ENCODE measurements at regions not wholly inside any gene's neighbourhood (a gene's known extent, or its start where the extent isn't known, plus 50 kb on each side); places are given as distances from the start of the nearest gene placed in this dataset.
A peak's percentile ranks its signal among the peaks of the same experiment; 100 is the strongest.

- TF ChIP-seq ESRRA (IDR thresholded peaks at IDR 0.05; ENCODE audit: borderline replicate concordance, low read depth): peak; percentile 75
- TF ChIP-seq ERF (CRISPR knock-in tag; IDR thresholded peaks at IDR 0.05): peak; percentile 91
- peak in 1 of 2 experiments; percentile 13; a peak in 1 of 4 replicates for TF ChIP-seq RAD21 (CRISPR knock-in tag; conservative IDR thresholded peaks at IDR 0.05 in 1 of 2, IDR thresholded peaks at IDR 0.05 in 1 of 2)
- TF ChIP-seq ARNT (IDR thresholded peaks at IDR 0.05): no peak
- no peak for TF ChIP-seq HMGXB4 (CRISPR knock-in tag; IDR thresholded peaks at IDR 0.05)
- TF ChIP-seq ZNF24 (IDR thresholded peaks at IDR 0.05): no peak
- no peak for TF ChIP-seq MCM5 (IDR thresholded peaks at IDR 0.05; ENCODE audit: low read depth)
- peak; percentile 88 for TF ChIP-seq MAX (CRISPR knock-in tag; IDR thresholded peaks at IDR 0.05)
- TF ChIP-seq ZKSCAN3 (CRISPR knock-in tag; IDR thresholded peaks at IDR 0.05): peak; percentile 53; the same call in 1 of the 2 replicates
- TF ChIP-seq SIN3A (IDR thresholded peaks at IDR 0.05; ENCODE audit: borderline replicate concordance in 2 of 2, control insufficient read depth in 1 of 2, low read depth in 2 of 2, low read length in 2 of 2): no peak
- no peak for TF ChIP-seq ZNF609 (CRISPR knock-in tag; IDR thresholded peaks at IDR 0.05; ENCODE audit: borderline replicate concordance)
- no peak for TF ChIP-seq ZNF717 (CRISPR knock-in tag; IDR thresholded peaks at IDR 0.05)
- TF ChIP-seq BRD9 (IDR thresholded peaks at IDR 0.05; ENCODE audit: low read depth, partially characterized antibody): no peak
- TF ChIP-seq NELFE (IDR thresholded peaks at IDR 0.05; ENCODE audit: insufficient read depth, insufficient read length): no peak
- TF ChIP-seq IRF9 (tag; IDR thresholded peaks at IDR 0.05): peak; percentile 29; the same call in 1 of the 2 replicates
- TF ChIP-seq ZNF561 (CRISPR knock-in tag; conservative IDR thresholded peaks at IDR 0.05): peak; percentile 57; the same call in 1 of the 2 replicates
- TF ChIP-seq ZNF347 (CRISPR knock-in tag; IDR thresholded peaks at IDR 0.05; ENCODE audit: low read depth): 0 out of 2 replicates have a peak, but pooled peaks have one; percentile 31
- TF ChIP-seq WHSC1 (IDR thresholded peaks at IDR 0.05; ENCODE audit: low read length): peak; percentile 28
- TF ChIP-seq ZNF232 (CRISPR knock-in tag; IDR thresholded peaks at IDR 0.05): no peak
- TF ChIP-seq ZNF707 (CRISPR knock-in tag; conservative IDR thresholded peaks at IDR 0.05): peak; percentile 21; the same call in 1 of the 2 replicates
- TF ChIP-seq TCFL5 (CRISPR knock-in tag; conservative IDR thresholded peaks at IDR 0.05): 0 out of 2 replicates have a peak, but pooled peaks have one; percentile 26
Measured at GRCh38 chr1:234980645-234981396, 147.8 kb downstream of the TOMM20 start (continued).

All from K562 (cell line).